GM18858 (cell line): ENCODE measurements at regions not wholly inside any gene's neighbourhood (a gene's known extent, or its start where the extent isn't known, plus 50 kb on each side); places are given as distances from the start of the nearest gene placed in this dataset.
"Not testable (repeated sequence)": the region's sequence is repeated elsewhere in the genome, so short reads cannot be mapped to it uniquely, and the experiment has no call there.

Experiments used
- ATAC-seq: cut with Tn5 transposase; IDR thresholded peaks from one replicate; pipeline ENCODE4 v1.9.1; 2021; ENCODE audit not compliant: unreplicated experiment

DNA sequence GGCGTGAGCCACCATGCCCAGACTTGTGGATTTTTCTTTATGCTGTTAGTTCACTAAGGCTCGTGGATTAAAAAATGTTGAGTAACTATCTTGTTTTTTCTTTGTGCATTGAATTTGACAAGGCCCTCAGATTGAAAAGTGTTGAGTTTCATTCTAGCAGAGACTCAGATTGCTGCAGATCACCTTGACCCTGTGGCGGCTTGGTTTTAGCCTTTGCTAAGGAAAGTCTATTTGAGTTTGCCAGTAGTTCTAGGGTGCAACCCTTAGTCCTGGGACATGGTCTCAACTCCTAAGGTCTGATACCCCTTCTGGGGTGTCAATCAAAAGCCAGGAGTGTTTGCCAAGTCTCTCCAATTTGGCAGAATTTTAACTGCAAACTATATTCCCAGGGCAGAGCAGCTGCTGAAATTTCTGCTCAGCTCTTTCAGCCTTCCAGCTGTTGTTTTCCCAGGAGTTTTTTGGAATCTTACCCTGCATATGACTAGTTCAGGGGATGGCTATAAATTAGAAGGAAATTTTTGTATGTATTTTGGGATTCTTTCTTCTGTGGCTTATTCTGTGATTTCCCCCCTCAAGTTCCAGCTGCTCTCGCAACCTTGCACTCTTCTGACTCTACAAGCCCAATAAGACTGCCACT is 84.3 kb upstream of the HAND1 start:
- ATAC-seq, result no peak

DNA sequence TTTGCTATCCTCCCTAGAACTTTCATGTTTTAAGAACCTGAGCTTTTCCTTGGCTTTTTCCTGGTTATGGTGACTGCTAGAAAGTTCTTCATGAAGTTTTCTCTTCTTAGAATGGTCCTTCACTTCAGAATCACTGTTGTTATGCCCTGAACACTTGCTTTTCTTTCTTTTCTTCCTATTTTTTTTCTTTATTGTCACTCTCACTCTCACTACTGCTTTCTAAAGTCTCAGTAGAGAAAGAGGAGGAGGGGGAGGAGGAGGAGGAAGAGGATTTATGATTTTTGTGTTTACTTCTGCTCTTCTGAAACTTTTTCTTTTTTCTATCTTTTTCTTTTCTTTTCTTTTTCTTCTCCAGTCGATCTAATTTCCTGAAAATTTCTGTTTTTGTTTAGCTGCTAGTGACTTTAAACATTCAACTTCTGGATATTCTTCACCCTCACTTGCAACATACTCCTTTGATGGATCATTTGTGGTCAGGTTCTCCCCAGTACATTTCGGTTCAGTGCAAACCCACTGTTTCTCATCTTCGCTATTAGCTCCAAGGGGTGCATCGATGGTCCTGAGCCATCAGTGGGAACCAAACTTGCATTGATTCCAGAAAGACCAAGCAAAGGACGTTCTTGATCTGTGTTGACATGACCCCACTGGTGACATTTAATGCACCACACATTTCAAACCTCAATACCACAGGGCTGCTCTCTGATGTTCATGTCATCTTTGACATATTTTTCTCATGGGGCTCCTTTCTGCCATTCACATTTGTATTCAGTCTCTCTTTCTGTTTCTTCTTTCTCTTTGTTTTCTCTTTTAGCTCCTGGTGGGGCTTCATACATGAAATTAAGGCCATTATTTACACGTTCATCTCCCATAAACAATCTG is 81.6 kb upstream of the HAND1 start:
- ATAC-seq, result no peak

DNA sequence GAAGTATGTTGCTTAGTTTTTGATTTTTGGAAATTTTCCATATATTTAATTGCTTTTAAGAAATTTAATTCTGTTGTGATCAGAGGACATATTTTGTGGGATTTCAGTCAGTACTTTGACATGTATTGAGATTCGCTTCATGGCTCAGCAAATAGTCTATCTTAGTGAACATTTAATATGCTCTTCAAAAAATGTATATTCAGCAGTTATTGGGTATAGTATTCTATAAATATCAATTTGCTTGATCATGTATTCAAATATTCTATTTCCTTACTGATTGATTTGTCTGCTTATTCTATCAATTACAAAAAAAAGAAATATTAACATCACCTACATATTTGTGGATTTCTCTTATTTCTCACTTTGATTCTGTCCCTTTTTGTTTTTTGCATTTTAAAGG is 79.5 kb upstream of the HAND1 start:
- no peak for ATAC-seq

DNA sequence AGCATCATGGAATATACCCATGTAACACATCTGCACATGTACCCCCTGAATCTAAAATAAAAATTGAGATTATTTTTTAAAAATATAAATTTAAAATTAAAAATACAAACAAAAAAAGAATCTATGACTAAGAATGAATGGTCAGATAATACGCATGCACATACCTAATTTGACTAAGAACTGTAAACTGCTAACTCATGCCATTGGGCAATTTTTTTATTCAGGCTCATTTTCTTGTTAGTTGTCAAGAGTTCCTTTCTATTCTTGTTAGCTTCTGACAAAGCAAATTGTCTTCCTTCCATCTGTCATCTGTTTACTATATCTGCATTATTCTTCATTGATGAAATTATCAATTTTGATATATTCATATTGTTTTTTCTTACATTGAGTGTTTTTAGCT is 69.5 kb upstream of the HAND1 start:
- no peak for ATAC-seq

DNA sequence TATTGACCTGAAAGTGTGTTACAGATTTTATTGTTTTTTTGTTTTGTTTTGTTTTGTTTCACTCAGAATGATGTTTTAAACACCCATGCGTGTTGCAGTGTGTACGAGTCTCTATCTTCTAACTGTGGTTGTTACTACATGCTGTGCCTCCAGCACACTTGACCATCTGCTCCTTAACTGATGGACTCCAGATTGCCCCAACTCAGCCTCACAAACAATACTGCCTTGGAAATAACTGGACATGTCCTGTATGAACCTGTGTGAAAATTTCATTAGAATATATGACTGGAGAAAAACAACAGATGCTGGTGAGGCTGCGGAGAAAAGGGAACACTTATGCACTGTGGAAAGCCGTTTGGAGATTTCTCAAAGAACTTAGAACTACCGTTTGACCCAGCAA is 68.7 kb upstream of the HAND1 start:
- ATAC-seq, result no peak

DNA sequence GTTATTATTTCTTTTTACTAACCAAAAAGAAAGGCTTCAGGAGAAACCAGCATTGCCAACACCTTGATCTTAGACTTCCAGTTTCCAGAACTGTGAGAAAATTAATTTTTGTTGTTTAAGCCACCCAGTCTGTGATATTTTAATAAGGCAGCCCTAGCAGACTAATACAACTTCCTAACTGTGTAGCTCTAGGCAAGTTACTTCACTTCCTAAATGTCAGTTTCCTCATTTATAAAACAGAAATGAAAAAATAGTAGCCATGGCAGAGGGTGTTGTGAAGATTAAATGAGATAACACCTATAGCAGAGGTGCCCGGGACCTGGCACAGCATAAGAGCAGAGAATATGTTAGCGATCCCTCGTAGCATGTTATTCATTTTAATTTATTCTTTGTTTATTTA is 66.6 kb upstream of the HAND1 start:
- ATAC-seq, result no peak

DNA sequence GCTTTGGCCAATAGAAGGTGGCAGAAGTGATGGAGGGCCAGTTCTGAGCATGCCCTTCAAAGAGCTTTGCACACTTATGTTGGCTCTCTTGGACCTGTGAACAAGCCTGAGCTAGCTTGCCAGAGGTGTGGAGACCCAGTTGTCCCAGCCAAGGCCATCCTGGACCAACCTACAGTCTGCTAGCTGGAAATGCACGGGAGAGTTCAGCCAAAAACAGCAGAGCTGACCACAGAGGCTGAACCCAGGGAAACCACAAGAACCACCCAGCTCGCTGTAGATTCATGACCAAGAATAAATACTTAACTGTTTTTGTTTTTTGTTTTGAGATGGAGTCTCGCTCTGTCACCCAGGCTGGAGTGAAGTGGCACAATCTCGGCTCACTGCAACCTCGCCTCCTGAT is 65.4 kb upstream of the HAND1 start:
- ATAC-seq, result no peak

DNA sequence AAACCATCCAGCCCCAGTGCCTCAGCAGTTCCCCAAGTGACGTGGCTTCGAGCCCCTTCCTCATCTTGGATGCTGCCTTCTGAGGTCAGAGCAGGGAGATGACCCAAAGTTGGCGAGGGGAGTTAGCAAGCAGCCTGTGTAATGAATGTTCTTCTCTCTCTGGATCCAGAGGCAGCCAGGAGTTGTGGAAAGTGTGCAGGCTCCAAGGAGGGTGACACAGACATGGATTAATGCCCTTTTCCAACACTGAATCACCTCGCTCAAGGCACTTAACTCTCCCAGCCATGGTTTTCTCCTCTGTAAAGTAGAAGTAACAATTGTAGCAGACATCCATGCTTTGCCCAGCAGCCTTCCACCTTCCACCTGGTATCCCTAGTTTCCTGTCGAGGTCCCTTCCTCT is 64.6 kb upstream of the HAND1 start:
- ATAC-seq, result no peak

DNA sequence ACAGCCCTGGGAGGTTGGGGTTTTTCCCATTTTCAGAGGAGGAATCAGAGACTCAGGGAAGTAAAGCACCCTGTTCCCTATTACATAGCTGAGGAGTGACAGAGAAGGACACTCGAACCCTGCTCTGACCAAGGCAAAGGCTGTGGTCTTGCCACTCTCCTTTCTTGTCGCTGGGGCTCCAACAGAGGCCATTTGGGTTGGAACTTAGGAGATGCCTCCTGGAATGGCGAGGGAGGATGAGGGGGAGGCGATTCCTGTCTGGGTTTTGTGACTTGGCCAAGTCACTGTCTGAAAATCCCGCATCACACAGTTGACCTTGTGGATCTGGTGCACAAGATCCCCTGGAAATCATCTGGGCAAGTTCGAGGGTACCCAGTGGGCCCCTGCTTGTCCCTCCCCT is 64.0 kb upstream of the HAND1 start:
- ATAC-seq, result no peak

DNA sequence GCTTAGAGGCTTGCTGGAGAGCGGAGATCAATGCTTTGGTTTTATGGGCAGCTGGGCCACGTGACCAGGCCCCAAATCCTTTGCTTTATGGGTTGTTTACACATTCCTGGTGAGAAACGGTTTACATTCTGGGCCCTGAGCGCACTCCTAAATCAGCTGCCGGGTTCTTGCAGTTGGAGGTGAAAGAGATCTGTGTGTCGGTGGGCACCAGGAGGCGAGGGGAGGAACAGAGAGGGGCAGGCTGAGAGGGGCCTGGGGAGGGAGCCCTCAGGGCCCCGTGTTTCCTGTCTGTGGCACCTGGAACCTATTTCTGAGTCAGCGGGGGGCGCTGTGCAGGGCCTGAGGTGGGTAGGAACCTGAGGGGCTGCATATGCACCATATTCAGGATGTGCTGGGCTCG is 63.5 kb upstream of the HAND1 start:
- no peak for ATAC-seq

DNA sequence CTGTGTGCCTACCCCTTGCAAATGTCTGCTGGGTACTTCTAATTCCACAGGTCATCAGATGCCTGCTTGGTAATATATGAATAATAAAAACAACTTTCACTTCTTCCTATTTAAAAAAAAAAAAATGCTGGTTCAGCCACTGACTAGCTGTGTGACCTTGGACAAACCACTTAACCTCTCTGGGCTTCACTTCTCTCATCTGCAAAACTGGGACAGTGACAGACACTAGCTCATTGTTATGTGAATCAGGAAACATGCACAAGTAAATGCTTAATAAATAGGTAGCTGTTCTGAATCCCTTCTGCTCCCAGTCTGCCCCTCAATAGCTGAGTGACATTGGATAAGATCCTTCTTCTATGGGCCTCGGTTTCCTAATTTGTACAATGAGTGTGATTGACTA is 62.6 kb upstream of the HAND1 start:
- ATAC-seq, result no peak

DNA sequence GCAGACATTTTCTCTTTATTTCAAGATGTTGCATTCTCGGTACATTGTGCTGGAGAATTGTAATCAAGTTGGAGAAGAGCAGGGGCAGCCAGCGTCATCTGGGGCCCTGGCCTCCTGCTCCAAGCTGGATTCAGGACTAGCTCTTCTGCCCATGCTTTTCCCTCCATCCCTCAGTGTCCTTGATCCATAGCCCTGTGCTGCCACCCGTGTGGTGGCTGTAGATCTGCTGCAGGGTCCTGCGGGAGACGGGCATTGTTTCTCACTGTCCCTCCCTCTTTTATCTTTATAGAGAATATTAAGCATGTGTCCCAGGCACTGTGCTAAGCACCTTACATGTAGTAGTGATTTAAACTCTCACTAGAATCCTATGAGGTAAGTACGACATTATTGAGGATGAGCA is 60.5 kb upstream of the HAND1 start:
- ATAC-seq, result no peak

DNA sequence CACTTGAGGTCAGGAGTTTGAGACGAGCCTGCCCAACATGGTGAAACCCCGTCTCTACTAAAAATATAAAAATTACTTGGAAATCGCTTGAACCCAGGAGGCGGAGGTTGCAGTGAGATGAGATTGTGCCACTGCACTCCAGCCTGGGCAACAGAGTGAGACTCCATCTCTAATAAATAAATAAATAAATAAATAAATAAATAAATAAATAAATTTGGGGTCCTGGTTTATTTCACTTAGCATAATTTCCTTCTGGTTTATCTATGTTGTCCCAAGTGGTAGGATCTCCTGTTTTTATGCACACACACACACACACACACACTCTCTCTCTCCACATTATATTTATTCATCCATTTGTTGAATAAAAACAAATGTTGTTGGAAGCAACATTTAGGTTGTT is 58.4 kb upstream of the HAND1 start:
- not testable (repeated sequence) for ATAC-seq

DNA sequence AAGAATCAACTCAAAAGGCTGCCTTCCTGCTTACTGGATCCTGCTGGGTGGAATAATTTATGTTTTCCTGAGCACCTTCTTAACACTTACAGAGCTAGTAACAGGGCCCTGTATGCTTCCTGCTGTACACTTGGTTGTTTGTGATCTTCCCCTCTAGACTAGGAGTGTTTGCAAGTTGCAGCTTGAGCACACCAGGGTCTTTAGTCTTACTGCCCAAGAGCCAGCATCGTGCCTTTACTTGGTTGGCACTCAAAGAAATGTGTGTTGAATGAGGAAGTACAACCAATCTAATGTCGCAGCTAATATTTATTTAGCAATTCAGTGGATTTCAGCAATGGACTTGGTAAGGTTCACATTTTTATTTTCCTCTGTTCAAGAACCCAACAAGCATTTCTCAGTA is 57.5 kb upstream of the HAND1 start:
- no peak for ATAC-seq

DNA sequence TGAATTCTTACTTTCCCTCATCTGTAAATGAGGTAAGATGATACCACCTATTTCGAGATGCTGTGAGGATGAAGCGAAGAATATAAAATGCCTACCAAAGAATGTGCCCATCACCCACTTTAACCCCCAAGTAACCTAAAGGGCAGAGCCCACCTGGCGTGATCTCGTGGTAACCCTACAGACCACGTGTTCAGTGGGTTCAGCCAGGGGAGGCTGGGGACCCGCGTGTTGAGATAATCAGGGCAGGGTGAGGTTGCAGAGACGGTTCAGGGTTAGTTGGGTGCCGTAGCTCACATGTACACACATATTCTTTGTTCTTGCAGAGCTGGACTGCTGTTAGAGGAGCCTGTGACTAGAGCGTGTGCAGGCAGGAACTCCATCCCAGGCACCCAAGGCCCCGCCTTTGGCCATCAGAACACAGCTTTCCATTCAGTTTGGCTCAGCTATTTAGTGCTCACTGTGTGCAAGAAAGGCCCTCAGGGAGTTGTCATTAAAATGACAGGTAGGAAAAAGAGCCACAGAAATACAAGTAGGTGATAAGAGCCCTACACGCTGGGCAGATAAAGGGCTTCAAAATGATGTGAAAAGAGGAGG is 56.5 kb upstream of the HAND1 start:
- ATAC-seq, result no peak

DNA sequence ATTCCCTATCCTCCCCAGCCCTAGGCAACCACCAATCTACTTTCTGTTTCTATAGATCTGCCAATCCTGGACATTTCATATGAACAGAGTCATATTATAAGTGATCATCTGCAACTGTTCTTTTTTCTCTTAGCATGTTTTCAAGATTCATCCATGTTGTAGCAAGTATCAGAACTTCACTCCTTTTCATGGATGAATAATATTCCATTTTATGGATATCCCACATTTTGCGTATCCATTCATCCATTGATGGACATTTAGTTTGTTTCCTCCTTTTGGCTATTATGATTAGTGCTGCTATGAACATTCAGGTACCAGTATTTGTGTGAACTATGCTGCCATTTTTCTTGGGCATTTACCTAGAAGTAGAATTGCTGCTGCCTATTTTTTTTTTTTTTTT is 51.3 kb upstream of the HAND1 start:
- ATAC-seq, result no peak

DNA sequence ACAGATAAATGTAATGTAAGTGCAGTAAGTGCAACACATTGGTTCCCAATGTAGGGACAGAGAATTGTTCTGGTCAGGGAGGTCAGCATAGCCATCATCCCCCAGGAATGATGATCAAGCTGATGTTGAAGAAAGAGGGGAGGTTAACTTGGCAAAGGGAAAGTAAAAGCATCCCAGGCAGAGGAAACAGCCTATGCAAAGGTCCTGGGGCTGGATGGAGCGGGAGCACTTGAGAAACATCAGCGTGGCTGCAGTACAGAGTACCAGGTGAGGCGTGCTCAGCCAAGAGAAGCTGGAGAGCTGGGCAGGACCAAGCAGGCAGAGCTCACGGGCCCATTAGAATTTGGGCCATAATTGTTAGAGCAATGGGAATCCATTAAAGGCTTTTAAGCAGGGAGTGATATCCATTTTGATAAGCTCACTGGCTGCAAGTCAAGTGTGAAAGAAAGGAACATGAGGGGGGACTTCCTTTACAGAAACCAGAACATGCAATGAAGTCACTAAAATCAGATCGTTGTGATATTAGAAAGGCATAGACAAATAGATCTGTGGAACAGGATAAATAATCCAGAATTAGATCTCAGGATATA is 50.1 kb upstream of the HAND1 start:
- no peak for ATAC-seq
